AG10803 (cell line): ENCODE measurements at regions not wholly inside any gene's neighbourhood (a gene's known extent, or its start where the extent isn't known, plus 50 kb on each side); places are given as distances from the start of the nearest gene placed in this dataset.
"Not testable (repeated sequence)": the region's sequence is repeated elsewhere in the genome, so short reads cannot be mapped to it uniquely, and the experiment has no call there.

Experiments
- DNase-seq: peaks from one replicate; pipeline ENCODE4 v3.0.0; 2010; ENCODE audit warnings: low read depth
- H3K4me3 ChIP-seq: 2 replicates; pipeline ENCODE4 v1.5.1; 2011; ENCODE audit warnings: mild to moderate bottlenecking, low read length, control low read depth
- TF ChIP-seq, protein P1 (sequence below): conservative IDR thresholded peaks from 2 replicates; pipeline ENCODE4 v1.5.1; 2011; ENCODE audit warnings: mild to moderate bottlenecking, low read length, control low read depth, inconsistent platforms

DNA sequence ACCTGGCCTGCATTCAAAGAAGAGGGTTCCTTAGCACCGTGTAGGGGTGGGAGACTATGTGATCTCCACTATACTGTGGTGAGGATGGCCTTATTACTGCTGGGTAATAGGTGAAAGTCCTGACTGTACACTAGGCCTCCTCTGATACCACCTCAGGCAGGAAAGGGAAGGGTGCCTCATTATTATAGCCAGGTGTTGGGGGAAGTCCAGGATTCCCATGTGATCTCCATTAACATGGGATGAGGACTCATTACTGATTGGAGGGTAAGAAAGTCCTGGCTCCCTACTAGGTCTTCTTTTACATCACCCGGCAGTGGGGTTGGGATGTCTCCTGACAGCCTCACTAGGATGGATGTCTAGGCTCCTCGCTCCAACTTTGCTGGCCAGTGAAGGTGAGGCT lies 252.1 kb downstream of the LRIG3 start:
- TF ChIP-seq, protein P1, sequence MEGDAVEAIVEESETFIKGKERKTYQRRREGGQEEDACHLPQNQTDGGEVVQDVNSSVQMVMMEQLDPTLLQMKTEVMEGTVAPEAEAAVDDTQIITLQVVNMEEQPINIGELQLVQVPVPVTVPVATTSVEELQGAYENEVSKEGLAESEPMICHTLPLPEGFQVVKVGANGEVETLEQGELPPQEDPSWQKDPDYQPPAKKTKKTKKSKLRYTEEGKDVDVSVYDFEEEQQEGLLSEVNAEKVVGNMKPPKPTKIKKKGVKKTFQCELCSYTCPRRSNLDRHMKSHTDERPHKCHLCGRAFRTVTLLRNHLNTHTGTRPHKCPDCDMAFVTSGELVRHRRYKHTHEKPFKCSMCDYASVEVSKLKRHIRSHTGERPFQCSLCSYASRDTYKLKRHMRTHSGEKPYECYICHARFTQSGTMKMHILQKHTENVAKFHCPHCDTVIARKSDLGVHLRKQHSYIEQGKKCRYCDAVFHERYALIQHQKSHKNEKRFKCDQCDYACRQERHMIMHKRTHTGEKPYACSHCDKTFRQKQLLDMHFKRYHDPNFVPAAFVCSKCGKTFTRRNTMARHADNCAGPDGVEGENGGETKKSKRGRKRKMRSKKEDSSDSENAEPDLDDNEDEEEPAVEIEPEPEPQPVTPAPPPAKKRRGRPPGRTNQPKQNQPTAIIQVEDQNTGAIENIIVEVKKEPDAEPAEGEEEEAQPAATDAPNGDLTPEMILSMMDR = no peak
- H3K4me3 ChIP-seq = no peak overlapping the region
- DNase-seq = no peak

DNA sequence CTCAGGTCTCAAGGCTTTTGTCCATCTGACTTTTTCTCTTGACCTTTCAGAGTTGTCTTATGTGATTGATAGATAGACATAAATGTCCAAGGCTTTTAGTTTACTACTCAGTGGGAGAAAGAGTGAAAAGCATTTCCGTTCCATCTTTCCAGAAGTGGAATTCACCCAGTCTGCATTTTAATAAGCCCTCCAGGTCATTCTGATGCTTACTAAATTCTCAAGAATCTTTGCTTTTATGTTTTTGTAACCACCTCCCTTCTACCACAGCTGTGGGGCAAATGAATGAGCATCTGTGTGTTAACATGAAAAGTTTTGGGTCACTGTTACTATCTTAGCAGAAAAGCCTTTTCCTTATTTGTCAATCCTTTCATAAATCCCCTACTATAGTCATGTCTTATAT lies 251.4 kb downstream of the LRIG3 start:
- TF ChIP-seq, protein P1 = no peak
- peak; percentile 73 for DNase-seq
- no peak overlapping the region for H3K4me3 ChIP-seq

DNA sequence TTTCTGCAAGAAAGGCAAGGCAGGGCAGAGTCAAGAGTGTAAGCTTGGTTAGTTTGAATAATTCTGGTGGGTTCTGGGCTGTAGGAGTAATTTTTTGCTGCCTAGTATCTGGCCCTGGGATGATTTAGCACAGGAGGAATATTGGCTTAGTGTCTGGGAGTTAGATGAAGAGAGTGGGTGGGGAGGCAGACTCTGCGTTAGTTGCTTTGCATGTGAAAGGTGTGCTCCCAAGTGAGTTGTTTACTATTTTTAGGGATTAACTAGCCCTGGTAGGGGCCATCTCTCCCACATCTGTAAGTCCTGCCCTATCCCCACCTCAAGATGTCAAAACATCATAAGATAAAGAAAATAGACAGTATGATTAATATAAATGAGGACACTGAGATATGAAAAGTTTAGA lies 249.7 kb downstream of the LRIG3 start:
- TF ChIP-seq, protein P1 = no peak
- no peak for DNase-seq
- no peak overlapping the region for H3K4me3 ChIP-seq

DNA sequence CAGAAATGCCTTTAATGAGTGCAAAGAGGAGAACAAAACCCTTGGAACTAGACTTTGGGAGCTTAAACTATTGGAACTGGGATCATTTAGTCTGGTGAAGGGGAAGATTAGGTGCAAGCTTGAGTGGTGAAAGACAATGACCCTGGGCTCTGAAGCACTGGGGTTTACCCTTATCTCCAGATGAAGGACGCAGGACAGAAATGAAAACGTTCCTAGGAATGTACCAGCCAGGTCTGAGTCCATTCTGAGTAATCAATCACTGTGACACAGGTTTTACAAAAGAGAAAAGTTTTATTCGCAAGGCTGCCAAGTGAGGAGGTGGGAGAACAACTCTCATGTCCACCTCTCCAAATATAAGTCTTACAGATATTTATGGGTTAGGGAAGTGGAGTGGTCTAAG lies 249.1 kb downstream of the LRIG3 start:
- no peak for DNase-seq
- no peak overlapping the region for H3K4me3 ChIP-seq
- TF ChIP-seq, protein P1 = no peak

DNA sequence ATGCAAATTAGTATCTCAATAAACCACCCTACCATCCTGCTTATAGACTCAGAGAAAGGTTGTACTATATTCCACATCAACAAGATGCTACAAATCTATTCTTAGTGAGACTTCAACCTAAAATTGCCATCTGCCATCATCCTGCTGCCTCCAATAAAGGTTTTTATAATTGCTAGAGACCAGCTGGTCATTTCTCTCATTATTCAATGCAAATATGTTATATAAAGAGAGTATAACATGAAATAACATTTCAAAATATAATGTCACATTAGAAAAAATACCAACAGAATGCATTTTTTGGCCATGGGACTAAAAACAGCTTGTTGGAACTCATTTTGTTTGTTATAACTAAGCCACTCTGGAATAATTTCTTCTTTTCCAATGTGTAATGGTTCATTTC lies 247.3 kb downstream of the LRIG3 start:
- H3K4me3 ChIP-seq = no peak overlapping the region
- no peak for DNase-seq
- TF ChIP-seq, protein P1 = no peak

DNA sequence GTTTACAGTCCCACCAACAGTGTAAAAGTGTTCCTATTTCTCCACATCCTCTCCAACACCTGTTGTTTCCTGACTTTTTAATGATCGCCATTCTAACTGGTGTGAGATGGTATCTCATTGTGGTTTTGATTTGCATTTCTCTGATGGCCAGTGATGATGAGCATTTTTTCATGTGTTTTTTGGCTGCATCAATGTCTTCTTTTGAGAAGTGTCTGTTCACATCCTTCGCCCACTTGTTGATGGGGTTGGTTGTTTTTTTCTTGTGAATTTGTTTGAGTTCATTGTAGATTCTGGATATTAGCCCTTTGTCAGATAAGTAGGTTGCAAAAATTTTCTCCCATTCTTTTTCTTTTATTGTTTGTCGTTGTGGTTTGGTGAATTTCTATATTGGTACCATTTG lies 242.5 kb downstream of the LRIG3 start:
- H3K4me3 ChIP-seq, DNase-seq: not testable (repeated sequence)

DNA sequence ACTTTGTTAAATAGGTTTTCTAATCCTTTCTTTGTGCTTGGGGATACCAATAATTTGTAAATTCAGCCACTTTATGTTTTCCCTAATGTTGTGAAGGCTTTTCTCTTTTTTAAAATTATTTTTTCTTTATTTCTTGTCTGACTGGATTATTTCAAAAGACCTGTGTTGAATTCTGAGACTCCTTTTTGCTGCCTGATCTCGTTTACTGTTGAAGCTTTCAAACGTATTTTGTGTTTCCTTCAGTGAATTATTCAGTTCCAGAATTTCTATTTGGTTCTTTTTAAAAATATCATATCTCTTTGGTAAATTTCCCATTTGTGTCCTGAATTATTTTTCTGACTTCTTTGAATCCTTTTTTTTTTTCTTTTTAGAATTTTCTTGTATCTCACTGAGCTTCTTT lies 241.6 kb downstream of the LRIG3 start:
- TF ChIP-seq, protein P1 = no peak
- DNase-seq = no peak
- no peak overlapping the region for H3K4me3 ChIP-seq

DNA sequence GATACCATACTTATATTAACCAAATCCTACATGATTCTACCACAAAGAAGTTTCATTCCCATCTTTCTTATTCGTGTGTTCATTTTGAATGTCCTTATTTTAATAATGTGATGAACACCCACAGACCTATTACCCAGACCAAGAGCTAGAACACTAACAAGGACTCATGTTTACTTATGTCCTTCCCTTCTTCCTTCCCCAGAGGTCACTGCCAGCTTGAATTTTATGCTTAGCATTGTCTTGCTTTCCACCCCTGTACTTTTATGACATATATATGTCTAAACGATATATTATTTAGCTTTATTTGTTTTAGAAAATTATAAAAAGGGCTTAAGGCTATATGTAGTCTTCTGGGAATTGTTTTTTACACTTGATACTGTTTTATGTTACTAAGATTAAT lies 238.6 kb downstream of the LRIG3 start:
- no peak overlapping the region for H3K4me3 ChIP-seq
- no peak for DNase-seq
- TF ChIP-seq, protein P1 = no peak
